Mucosa of stomach (tissue), 1 donor: ENCODE measurements at regions not wholly inside any gene's neighbourhood (a gene's known extent, or its start where the extent isn't known, plus 50 kb on each side); places are given as distances from the start of the nearest gene placed in this dataset.
"Not testable (repeated sequence)": the region's sequence is repeated elsewhere in the genome, so short reads cannot be mapped to it uniquely, and the experiment has no call there.

Experiments used
- H3K27me3 ChIP-seq: one replicate; pipeline ENCODE4 v1.7.0; 2013; ENCODE audit warnings: mild to moderate bottlenecking, low read length; ENCODE audit not compliant: control insufficient read depth, insufficient read depth
- H3K36me3 ChIP-seq: one replicate; pipeline ENCODE4 v1.7.0; 2013; ENCODE audit warnings: low read length; ENCODE audit not compliant: control insufficient read depth, insufficient read depth
- H3K4me1 ChIP-seq: one replicate; pipeline ENCODE4 v1.7.0; 2013; ENCODE audit warnings: mild to moderate bottlenecking, low read length; ENCODE audit not compliant: control insufficient read depth, insufficient read depth
- H3K4me3 ChIP-seq: one replicate; pipeline ENCODE4 v1.7.0; 2013; ENCODE audit warnings: low read length
- H3K9ac ChIP-seq: one replicate; pipeline ENCODE4 v1.7.0; 2013; ENCODE audit warnings: mild to moderate bottlenecking, low read length, moderate library complexity
- H3K9me3 ChIP-seq: one replicate; pipeline ENCODE4 v1.7.0; 2013; ENCODE audit warnings: mild to moderate bottlenecking, low read length, moderate library complexity; ENCODE audit not compliant: control insufficient read depth
- donor health status: Pancreatic carcinoma.

DNA sequence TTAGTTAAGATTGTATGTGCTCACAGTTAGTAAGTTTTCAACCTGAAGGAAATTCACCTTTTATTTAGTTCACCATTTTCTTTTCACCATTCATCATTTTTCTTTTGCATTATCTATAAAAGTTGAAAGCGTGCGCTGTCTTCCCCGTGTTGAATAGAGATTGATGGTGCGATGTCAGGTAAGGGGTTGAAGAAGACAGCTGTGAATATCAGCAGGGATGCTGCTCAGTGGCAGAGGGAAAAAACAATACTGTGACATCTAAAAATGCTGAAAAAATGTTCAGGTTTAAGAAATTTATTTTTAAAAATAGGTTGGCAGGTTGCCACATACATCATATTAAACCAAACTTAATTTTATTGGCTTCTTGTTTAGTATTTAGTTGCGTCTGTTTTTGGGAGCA, 815.0 kb downstream of the DTWD2 start:
- Histone ChIP-seq H3K27me3 (no peaks in the 10 kb centered on the region), H3K36me3 (no peaks in the 10 kb centered on the region), H3K9me3 (no peaks in the 10 kb centered on the region), H3K4me3 (no peak overlapping the region), H3K9ac (no peak overlapping the region), H3K4me1 (no peaks in the 10 kb centered on the region)

DNA sequence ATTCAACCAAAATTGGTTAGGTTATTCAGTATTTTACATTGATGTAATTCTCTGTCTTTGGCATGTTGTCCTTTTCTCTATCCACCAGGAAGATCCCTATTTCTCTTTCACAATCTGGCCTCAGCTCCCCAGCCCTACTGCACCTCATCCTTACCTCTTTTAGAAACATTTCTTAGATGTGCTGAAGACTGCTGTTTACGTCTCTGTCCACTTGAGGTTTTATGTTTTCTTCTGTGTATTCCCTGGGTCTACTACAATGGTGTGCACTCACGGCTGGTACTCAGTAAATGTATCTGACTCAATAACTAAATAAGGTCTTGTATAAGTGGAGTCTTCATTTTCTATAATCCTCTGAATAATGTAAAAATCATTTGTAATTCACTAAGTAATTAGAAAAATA, 822.7 kb downstream of the DTWD2 start:
- Histone ChIP-seq H3K4me3 (no peak overlapping the region), H3K9me3 (no peaks in the 10 kb centered on the region), H3K36me3 (no peaks in the 10 kb centered on the region), H3K9ac (no peak overlapping the region), H3K4me1 (no peaks in the 10 kb centered on the region), H3K27me3 (no peaks in the 10 kb centered on the region)

DNA sequence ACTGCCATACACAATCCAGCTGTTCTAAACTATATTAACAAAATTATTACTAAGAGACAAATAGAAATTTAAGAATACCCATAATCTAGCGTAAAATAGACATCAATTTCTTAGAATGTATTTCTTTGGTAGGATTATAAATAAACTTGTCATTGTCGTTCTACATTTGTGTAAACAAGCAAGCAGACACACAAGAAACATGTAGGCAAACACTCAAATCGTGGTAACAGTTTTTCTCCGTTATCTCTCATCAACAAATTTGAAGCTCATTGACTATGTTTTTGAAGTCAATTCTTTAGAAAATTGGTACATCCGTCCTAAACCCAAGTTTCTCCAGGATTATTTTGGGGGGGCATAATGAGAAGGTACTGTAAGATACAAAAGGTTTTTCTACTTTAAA, 832.2 kb downstream of the DTWD2 start:
- Histone ChIP-seq H3K4me3 (no peak overlapping the region), H3K9me3 (no peaks in the 10 kb centered on the region), H3K27me3 (no peaks in the 10 kb centered on the region), H3K36me3 (no peaks in the 10 kb centered on the region), H3K4me1 (no peaks in the 10 kb centered on the region), H3K9ac (no peak overlapping the region)

DNA sequence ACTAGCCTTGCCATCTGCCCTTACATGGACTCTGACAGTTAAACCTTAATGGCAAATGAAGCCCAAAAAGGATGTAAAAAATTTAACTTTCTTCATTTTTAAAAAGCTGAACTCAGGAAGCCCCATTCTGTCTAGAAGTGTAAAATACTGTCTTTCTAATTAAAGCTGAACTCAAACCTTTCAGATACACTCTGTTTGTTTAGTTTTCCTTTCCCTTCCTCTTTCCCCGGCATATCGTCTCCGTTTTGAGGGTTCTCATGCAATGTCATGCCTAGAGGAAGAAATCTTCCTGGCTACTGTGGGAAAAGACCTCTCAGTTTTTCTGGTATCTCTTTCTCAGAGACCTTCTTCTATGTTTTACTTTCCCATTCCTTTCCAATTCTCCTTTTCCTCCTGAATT, 841.5 kb downstream of the DTWD2 start:
- no peaks in the 10 kb centered on the region for H3K27me3 ChIP-seq
- no peaks in the 10 kb centered on the region for H3K9me3 ChIP-seq
- no peaks in the 10 kb centered on the region for H3K4me1 ChIP-seq
- H3K9ac ChIP-seq: no peak overlapping the region
- no peaks in the 10 kb centered on the region for H3K36me3 ChIP-seq
- no peak overlapping the region for H3K4me3 ChIP-seq

DNA sequence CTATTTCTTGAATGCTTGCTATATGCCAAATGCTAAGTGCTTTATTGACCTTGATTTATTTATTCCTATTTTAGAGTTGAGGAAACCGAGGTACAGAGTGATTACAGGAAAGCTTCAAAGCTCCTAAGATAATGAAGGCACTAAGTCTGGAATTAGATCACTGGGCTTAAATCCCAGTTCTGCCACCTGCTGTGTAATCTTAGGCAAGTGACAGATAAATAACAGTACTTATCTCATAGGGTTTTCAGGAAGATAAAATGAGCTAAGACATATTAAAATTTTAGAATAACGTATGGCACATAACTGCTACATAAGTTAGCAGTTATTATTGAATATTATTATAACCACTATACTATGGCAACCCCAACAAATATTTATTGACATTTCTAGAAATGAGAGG, 843.8 kb downstream of the DTWD2 start:
- no peaks in the 10 kb centered on the region for H3K36me3 ChIP-seq
- H3K4me3 ChIP-seq: no peak overlapping the region
- H3K4me1 ChIP-seq: no peaks in the 10 kb centered on the region
- no peak overlapping the region for H3K9ac ChIP-seq
- no peaks in the 10 kb centered on the region for H3K9me3 ChIP-seq
- no peaks in the 10 kb centered on the region for H3K27me3 ChIP-seq

DNA sequence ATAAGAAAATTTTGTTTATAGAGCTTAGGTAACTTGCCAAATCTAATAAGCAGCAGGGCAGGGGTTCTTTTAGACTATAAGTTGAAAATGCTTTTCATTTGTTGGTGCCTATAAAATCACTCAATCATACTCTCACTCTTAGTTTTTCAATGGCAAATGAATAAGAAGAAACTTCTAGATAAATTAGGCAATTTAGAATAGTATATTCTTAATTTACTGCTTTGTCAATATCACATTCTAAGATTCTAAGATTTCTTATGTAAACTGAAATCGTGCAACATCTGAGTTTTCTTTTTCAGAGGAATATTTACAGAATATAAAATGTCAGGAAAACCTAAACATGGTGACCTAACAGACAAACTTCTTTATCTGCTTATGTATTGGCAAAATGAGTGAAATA, 849.0 kb downstream of the DTWD2 start:
- H3K36me3 ChIP-seq: no peaks in the 10 kb centered on the region
- H3K9me3 ChIP-seq: no peaks in the 10 kb centered on the region
- H3K9ac ChIP-seq: no peak overlapping the region
- no peaks in the 10 kb centered on the region for H3K4me1 ChIP-seq
- no peak overlapping the region for H3K4me3 ChIP-seq
- no peaks in the 10 kb centered on the region for H3K27me3 ChIP-seq

DNA sequence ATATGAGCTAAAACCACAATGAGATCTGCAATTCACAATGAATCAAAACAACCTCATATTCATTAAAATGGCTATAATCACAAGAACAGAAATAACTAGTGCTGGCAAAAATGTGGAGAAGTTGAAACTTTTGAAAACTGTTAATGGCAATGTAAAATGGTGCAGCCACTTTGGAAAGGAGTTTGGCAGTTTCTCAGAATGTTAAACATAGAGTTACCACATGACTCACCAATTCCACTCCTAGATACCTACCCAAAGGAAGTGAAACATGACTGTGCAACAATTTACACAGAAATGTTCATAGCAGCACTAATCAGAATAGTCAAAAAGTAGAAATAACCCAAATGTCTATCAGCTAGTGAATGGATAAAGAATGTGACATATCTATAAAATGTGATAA, 862.2 kb downstream of the DTWD2 start:
- Histone ChIP-seq H3K27me3 (no peaks in the 10 kb centered on the region), H3K9ac (no peak overlapping the region), H3K4me1 (no peaks in the 10 kb centered on the region), H3K36me3 (no peaks in the 10 kb centered on the region), H3K4me3 (no peak overlapping the region), H3K9me3 (no peaks in the 10 kb centered on the region)

DNA sequence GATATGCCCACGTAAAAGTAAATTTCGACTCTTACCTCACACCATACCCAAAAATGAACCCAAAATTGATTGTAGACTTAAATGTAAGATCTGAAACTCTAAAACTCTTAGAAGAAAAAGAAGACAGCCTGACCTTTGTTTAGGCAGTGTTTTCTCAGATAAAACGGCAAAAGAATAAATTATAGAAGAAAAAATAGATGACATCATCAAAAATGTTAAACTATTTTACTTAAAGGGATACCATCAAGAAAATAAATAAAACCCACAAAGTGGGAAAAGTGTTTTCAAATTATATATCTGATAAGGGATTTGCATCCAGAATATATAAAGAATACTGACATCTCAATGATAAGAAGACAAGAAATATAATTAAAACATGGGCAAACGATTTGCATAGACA, 862.7 kb downstream of the DTWD2 start:
- Histone ChIP-seq H3K9me3 (no peaks in the 10 kb centered on the region), H3K4me1 (no peaks in the 10 kb centered on the region), H3K36me3 (no peaks in the 10 kb centered on the region), H3K4me3 (no peak overlapping the region), H3K9ac (no peak overlapping the region), H3K27me3 (no peaks in the 10 kb centered on the region)

DNA sequence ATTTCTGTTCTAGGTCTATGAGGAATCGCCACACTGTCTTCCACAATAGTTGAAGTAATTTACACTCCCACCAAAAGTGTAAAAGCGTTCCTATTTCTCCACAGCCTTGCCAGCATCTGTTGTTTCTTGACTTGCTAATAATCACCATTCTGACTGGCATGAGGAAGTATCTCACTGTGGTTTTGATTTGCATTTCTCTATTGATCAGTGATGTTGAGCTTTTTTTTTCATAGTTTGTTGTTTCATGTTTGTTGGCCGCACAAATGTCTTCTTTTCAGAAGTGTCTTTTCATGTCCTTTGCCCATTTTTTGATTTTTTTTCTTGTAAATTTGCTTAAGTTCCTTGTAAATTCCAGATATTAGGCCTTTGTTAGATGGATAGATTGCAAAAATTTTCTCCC, 867.1 kb downstream of the DTWD2 start:
- Histone ChIP-seq H3K9ac (no peak overlapping the region), H3K27me3 (no peaks in the 10 kb centered on the region), H3K4me3 (no peak overlapping the region), H3K9me3 (no peaks in the 10 kb centered on the region), H3K36me3 (no peaks in the 10 kb centered on the region), H3K4me1 (no peaks in the 10 kb centered on the region)

DNA sequence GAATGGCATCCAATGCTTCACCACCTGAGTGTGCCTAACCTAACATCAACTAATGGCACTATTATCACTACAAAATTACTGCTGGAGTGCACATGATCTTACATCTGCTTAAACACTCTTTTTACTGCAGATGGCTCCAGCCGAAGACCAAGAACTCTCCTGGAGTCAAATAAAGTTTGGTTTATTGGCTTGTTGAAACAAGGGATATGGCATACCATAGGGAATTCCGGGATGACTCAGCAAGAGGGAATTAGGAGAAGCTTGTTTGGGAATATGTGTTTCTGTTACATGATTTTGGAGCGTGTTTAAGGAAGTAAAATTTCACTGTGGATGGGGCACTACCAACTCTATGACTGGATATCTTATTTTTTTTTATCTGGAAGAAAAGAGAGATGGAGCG, 872.6 kb downstream of the DTWD2 start:
- H3K27me3 ChIP-seq: no peaks in the 10 kb centered on the region
- H3K9ac ChIP-seq: no peak overlapping the region
- H3K4me3 ChIP-seq: no peak overlapping the region
- H3K9me3 ChIP-seq: no peaks in the 10 kb centered on the region
- no peaks in the 10 kb centered on the region for H3K36me3 ChIP-seq
- H3K4me1 ChIP-seq: no peaks in the 10 kb centered on the region

DNA sequence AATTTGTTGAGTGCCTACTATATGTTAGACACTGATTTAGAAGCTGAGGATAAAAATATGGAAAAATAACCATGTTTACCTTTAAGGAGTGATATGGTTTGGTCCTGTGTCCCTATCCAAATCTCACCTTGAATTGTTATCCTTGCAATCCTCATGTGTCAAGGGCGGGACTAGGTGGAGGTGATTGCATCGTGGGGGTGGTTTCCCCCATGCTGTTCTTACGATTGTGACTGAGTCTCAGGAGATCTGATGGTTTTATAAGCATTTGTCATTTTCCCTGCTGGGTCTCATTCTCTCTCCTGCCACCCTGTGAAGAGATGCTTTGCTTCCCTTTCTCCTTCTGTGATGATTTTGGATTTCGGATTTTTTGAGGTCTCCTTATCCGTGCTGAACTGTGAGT, 876.4 kb downstream of the DTWD2 start:
- no peaks in the 10 kb centered on the region for H3K9me3 ChIP-seq
- no peaks in the 10 kb centered on the region for H3K27me3 ChIP-seq
- no peaks in the 10 kb centered on the region for H3K4me1 ChIP-seq
- no peaks in the 10 kb centered on the region for H3K36me3 ChIP-seq
- no peak overlapping the region for H3K9ac ChIP-seq
- H3K4me3 ChIP-seq: no peak overlapping the region

DNA sequence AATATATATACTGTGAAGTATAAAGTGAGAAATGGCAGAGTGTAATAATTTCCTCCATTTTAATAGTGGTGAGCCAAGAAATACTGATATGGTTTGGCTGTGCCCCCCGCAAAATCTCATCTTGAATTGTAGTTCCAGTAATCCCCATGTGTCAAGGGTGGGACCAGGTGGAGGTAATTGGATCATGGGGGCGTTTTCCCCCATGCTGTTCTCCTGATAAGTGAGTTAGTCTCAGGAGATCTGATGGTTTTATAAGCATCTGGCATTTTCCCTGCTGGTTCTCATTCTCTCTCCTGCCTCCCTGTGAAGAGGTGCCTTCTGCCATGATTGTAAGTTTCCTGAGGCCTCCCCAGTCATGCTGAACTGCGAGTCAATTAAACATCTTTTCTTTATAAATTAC, 881.1 kb downstream of the DTWD2 start:
- not testable (repeated sequence) for H3K27me3 ChIP-seq, H3K4me3 ChIP-seq

DNA sequence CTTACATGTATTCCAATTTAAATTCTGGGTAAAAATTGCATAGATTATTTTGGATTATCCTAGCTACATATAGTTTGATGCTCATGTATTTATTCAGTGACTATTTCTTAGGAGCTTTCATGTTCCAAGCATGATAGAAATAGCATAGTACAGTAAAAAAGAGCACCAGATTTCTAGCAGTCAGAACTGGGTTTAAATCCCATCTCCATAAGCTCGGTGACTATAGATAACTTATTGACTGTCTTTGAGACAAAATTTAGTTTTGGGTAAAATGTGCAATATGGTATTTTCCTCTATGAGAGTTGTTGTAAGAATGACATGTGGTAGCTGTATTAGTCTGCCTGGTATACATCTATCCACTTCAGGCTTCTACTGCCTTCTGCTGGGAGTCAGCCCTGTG, 889.6 kb downstream of the DTWD2 start:
- no peak overlapping the region for H3K9ac ChIP-seq
- H3K4me3 ChIP-seq: no peak overlapping the region
- H3K27me3 ChIP-seq: no peaks in the 10 kb centered on the region
- no peaks in the 10 kb centered on the region for H3K4me1 ChIP-seq
- no peaks in the 10 kb centered on the region for H3K36me3 ChIP-seq
- no peaks in the 10 kb centered on the region for H3K9me3 ChIP-seq

More for the DNA sequence above, 881.1 kb downstream of the DTWD2 start:
- not testable (repeated sequence) for H3K4me1 ChIP-seq, H3K36me3 ChIP-seq, H3K9ac ChIP-seq, H3K9me3 ChIP-seq
